Ascending aorta (tissue), 2 donors: ENCODE measurements at regions not wholly inside any gene's neighbourhood (a gene's known extent, or its start where the extent isn't known, plus 50 kb on each side); places are given as distances from the start of the nearest gene placed in this dataset.

Experiments used
- DNase-seq, 2 donors: peaks; one replicate each; pipeline ENCODE4 v3.0.0-alpha.2; 2019; ENCODE audit warnings: low spot score in 2 of 2
- H3K27ac ChIP-seq, 2 donors: fragments of 200-600 bp; sonication (generic); one replicate each; pipeline ENCODE4 v1.5.1; 2016 to 2017; ENCODE audit warnings: mild to moderate bottlenecking in 1 of 2
- H3K27me3 ChIP-seq: fragments of 200-600 bp; sonication (generic); one replicate; pipeline ENCODE4 v1.5.1; 2017
- H3K36me3 ChIP-seq, 2 donors: fragments of 200-600 bp; sonication (generic); one replicate each; pipeline ENCODE4 v1.5.1; 2016
- H3K4me1 ChIP-seq, 2 donors: fragments of 200-600 bp; sonication (generic); one replicate each; pipeline ENCODE4 v1.5.1; 2016 to 2017; ENCODE audit warnings: mild to moderate bottlenecking in 1 of 2
- H3K4me3 ChIP-seq, 2 donors: fragments of 200-600 bp; sonication (generic); one replicate each; pipeline ENCODE4 v1.5.1; 2016 to 2017; ENCODE audit warnings: mild to moderate bottlenecking in 1 of 2
- H3K9me3 ChIP-seq, 2 donors: fragments of 200-600 bp; sonication (generic); one replicate each; pipeline ENCODE4 v1.5.1; 2016
- CTCF ChIP-seq, 3 experiments: fragments of 200-600 bp in 2 of 3; fragments of 450-650 bp in 1 of 3; sonication (generic) in 2 of 3; IDR thresholded peaks; one replicate each; pipeline ENCODE4 v1.5.1; 2016 to 2019; ENCODE audit warnings: antibody characterized with exemption in 3 of 3, mild to moderate bottlenecking in 1 of 3, moderate library complexity in 1 of 3
- intact Hi-C: fragments of 100-400 bp; cut with DNase I; formaldehyde crosslinking; loops from one replicate; pipeline ENCODE4 v1.15.1; 2023

DNA sequence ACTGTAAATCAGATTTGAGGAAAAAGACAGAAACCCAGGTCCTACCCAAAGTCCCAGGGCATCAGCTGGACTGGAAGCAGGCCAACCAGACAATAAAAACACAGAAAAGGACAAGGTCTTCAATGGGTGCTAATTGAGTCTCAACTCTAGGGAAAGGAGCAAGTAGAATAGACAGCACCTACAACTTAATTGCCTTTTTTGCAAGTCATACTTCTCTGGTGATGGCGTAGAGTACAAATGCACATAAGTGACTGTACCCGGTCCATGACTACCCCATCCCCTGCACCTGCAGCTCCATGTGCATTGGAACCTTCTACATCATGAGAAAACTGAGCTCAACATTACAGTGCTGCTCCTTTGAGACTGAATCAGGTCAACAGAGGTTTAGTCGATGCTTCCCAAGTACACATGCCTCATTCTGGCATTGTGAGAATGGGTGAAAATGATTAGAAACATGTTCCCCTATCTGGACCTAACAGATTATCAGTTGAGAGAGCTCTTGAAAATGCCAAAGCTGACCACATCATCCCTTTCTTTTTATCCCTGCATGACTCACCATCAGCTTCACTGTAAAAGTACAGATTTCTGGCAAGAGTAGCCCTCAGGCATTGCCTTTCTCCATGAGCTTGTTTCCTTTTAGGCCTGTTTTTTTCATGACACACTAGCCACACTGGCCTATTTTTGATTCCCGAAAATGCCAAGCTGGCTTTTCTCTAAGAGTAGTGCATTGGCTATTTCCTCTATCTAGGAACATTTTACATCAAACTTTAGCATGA lies 298.3 kb downstream of the HS3ST1 start:
- no peaks in the 10 kb centered on the region for H3K9me3 ChIP-seq
- intact Hi-C loops, result no loop called here
- no peak overlapping the region for H3K27ac ChIP-seq

GRCh38 chr4:11120435-11120834 lies 308.3 kb downstream of the HS3ST1 start:
- TF ChIP-seq CTCF (IDR thresholded peaks at IDR 0.05), result no peak
- intact Hi-C loops, result no loop called here
- no peak overlapping the region for H3K4me3 ChIP-seq
- H3K27ac ChIP-seq, result no peak overlapping the region
- no peaks in the 10 kb centered on the region for H3K36me3 ChIP-seq
- H3K27me3 ChIP-seq, result no peaks in the 10 kb centered on the region
- no peaks in the 10 kb centered on the region for H3K4me1 ChIP-seq
- no peaks in the 10 kb centered on the region for H3K9me3 ChIP-seq
- DNase-seq, result no peak

More for the DNA sequence above, 298.3 kb downstream of the HS3ST1 start:
- Histone ChIP-seq H3K36me3 (no peaks in the 10 kb centered on the region), H3K4me1 (peaks cover 0 to 5% of the 10 kb centered on the region in 2 donors), H3K4me3 (no peak overlapping the region), H3K27me3 (no peaks in the 10 kb centered on the region)
- TF ChIP-seq CTCF (IDR thresholded peaks at IDR 0.05), result no peak
- DNase-seq, result no peak

GRCh38 chr4:11119474-11119873 lies 309.2 kb downstream of the HS3ST1 start:
- Histone ChIP-seq H3K27ac (no peak overlapping the region), H3K4me3 (no peak overlapping the region), H3K27me3 (no peaks in the 10 kb centered on the region), H3K9me3 (no peaks in the 10 kb centered on the region), H3K36me3 (no peaks in the 10 kb centered on the region), H3K4me1 (no peaks in the 10 kb centered on the region)
- intact Hi-C loops, result no loop called here
- TF ChIP-seq CTCF (IDR thresholded peaks at IDR 0.05), result no peak
- no peak for DNase-seq

DNA sequence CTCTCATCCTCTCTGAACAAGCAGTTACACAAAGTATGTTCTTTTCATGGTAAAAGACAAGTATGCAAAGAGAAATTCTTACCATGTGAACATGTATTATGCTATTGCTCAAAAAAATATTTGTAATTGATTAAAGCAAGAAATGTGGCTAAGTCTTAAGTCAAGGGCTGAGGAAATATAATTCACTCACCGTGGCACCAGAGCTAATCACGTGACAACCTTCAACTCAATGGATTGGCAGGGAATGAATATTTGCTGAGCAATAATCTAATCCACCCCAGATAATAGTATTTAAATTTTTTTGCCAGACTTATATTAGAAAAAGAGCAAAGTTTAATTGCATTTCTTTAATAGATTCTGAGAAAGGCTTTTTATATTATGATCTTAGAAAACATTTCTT lies 310.2 kb downstream of the HS3ST1 start:
- TF ChIP-seq CTCF (IDR thresholded peaks at IDR 0.05), result no peak
- Histone ChIP-seq H3K4me3 (no peak overlapping the region), H3K36me3 (no peaks in the 10 kb centered on the region), H3K9me3 (no peaks in the 10 kb centered on the region), H3K27ac (no peak overlapping the region), H3K4me1 (no peaks in the 10 kb centered on the region), H3K27me3 (no peaks in the 10 kb centered on the region)
- no peak for DNase-seq
- intact Hi-C loops, result no loop called here

- no peaks in the 10 kb centered on the region for H3K27me3 ChIP-seq
- intact Hi-C loops, result no loop called here
Observed at GRCh38 chr4:11116940-11117339, 311.8 kb downstream of the HS3ST1 start.

More at GRCh38 chr4:11116940-11117339, 311.8 kb downstream of the HS3ST1 start:
- DNase-seq, result no peak
- Histone ChIP-seq H3K36me3 (no peaks in the 10 kb centered on the region), H3K9me3 (no peaks in the 10 kb centered on the region), H3K27ac (no peak overlapping the region), H3K4me1 (no peaks in the 10 kb centered on the region), H3K4me3 (no peak overlapping the region)
- no peak for TF ChIP-seq CTCF (IDR thresholded peaks at IDR 0.05)
